ENCODE measurements at regions not wholly inside any gene's neighbourhood (a gene's known extent, or its start where the extent isn't known, plus 50 kb on each side); places are given as distances from the start of the nearest gene placed in this dataset.
A peak's percentile ranks its signal among the peaks of the same experiment; 100 is the strongest.

- WGBS, 2 experiments (ENCODE audit: extremely low coverage in 2 of 2, insufficient read length in 1 of 2) = 42% methylated on average over 2 of the region's 2 CpGs; no CpG with 5 or more reads in 1 of the 2 experiments
- in situ Hi-C loops (cut with MboI; ENCODE audit: low sequenced_read_pairs) (no loop called here), intact Hi-C loops (cut with micrococcal nuclease) (no loop called here), dilution Hi-C loops (cut with HindIII; ENCODE audit: low sequenced_read_pairs, unreplicated experiment) (no loop called here)
- Histone ChIP-seq H2BK15ac (ENCODE audit: low read depth, low read length) (no peak overlapping the region), H3K27ac (ENCODE audit: insufficient read depth, low read length) (no peak overlapping the region), H3K56ac (ENCODE audit: extremely low read depth, insufficient read depth, low read length) (no peak overlapping the region), H3K4me1 (ENCODE audit: control insufficient read depth, insufficient read depth, low read length) (no peaks in the 10 kb centered on the region), H3K4ac (ENCODE audit: low read depth, low read length) (no peak overlapping the region), H3K4me2 (ENCODE audit: low read depth, low read length) (no peak overlapping the region), H3K79me1 (ENCODE audit: low read depth in 1 of 2, low read length in 2 of 2) (no peaks in the 10 kb centered on the region), H3K18ac (ENCODE audit: low read depth, low read length) (no peak overlapping the region), H3K4me3 (ENCODE audit: insufficient read depth, low read depth, low read length) (no peak overlapping the region), H3K14ac (replicated peaks; ENCODE audit: low read depth, low read length) (no peak overlapping the region), H4K8ac (ENCODE audit: low read depth in 2 of 2, low read length in 2 of 2) (no peak overlapping the region), H4K20me1 (ENCODE audit: insufficient read depth, low read length) (no peaks in the 10 kb centered on the region), H3K23ac (ENCODE audit: low read depth, low read length) (no peak overlapping the region), H3K9me3 (ENCODE audit: control insufficient read depth, insufficient read depth, low read length) (no peaks in the 10 kb centered on the region), H2AFZ (replicated peaks; ENCODE audit: low read length, poor library complexity) (no peak overlapping the region), H2BK120ac (ENCODE audit: low read depth, low read length) (no peak overlapping the region), H3K36me3 (ENCODE audit: control insufficient read depth, insufficient read depth, low read length) (no peaks in the 10 kb centered on the region), H3K9ac (ENCODE audit: low read depth, low read length) (no peak overlapping the region), H4K5ac (ENCODE audit: low read depth, low read length) (no peak overlapping the region), H3K9me1 (ENCODE audit: insufficient read depth, low read length) (no peaks in the 10 kb centered on the region), H4K91ac (ENCODE audit: insufficient read depth, low read depth, low read length) (no peak overlapping the region), H3K27me3 (ENCODE audit: control insufficient read depth, insufficient read depth, low read length) (no peaks in the 10 kb centered on the region), H2BK5ac (ENCODE audit: low read depth, low read length, poor library complexity, severe bottlenecking) (no peak overlapping the region), H2BK20ac (ENCODE audit: low read depth, low read length) (no peak overlapping the region), H2AK5ac (ENCODE audit: low read depth, low read length) (no peak overlapping the region), H2AK9ac (replicated peaks; ENCODE audit: low read depth, low read length, poor library complexity) (no peak overlapping the region)
- TF ChIP-seq CEBPB (IDR thresholded peaks at IDR 0.05; ENCODE audit: low read depth, low read length) (no peak), USF2 (IDR thresholded peaks at IDR 0.05; ENCODE audit: low read depth, low read length) (no peak), POLR2A (IDR thresholded peaks at IDR 0.05; ENCODE audit: low read depth, low read length) (no peak), FOS (IDR thresholded peaks at IDR 0.05; ENCODE audit: low read depth, low read length) (no peak), MAFK (IDR thresholded peaks at IDR 0.05; ENCODE audit: low read depth, low read length) (no peak), MXI1 (IDR thresholded peaks at IDR 0.05; ENCODE audit: borderline replicate concordance, low read depth, low read length) (no peak), RCOR1 (IDR thresholded peaks at IDR 0.05; ENCODE audit: insufficient replicate concordance, low read length) (no peak), SMC3 (IDR thresholded peaks at IDR 0.05; ENCODE audit: low read depth, low read length) (no peak), NFE2L2 (IDR thresholded peaks at IDR 0.05; ENCODE audit: low read depth, low read length) (no peak), RFX5 (IDR thresholded peaks at IDR 0.05; ENCODE audit: low read depth, low read length) (no peak)
- ChIA-PET POLR2A (ENCODE audit: unreplicated experiment) (no interaction called here), CTCF (no interaction called here)
- peak; percentile 3 for DNase-seq
- no TSS peak for BruUV-seq (replicated peaks)
- no peak for ATAC-seq (ENCODE audit: low read depth)
These were observed 105.2 kb upstream of the RPH3A start for GRCh38 chr12:112686373-112686772.
